OCI-LY1 (cell line): ENCODE measurements at regions not wholly inside any gene's neighbourhood (a gene's known extent, or its start where the extent isn't known, plus 50 kb on each side); places are given as distances from the start of the nearest gene placed in this dataset.

Experiments used
- H2AFZ ChIP-seq: fragments of 200-600 bp; sonication (generic), shearing (Covaris generic); 2 replicates; pipeline ENCODE4 v1.6.0; 2014; ENCODE audit warnings: antibody characterized with exemption, mild to moderate bottlenecking, low read length
- H3F3A ChIP-seq: fragments of 200-600 bp; sonication (generic), shearing (Covaris generic); 2 replicates; pipeline ENCODE4 v1.6.0; 2014; ENCODE audit warnings: mild to moderate bottlenecking, antibody characterized with exemption, low read length, moderate library complexity; ENCODE audit not compliant: insufficient read depth
- H3K27ac ChIP-seq: fragments of 200-600 bp; sonication (generic); 2 replicates; pipeline ENCODE4 v1.5.1; 2014; ENCODE audit warnings: low read length, mixed run types, mild to moderate bottlenecking, low read depth; ENCODE audit not compliant: poor library complexity, severe bottlenecking
- H3K27me3 ChIP-seq: fragments of 200-600 bp; sonication (generic); 2 replicates; pipeline ENCODE4 v1.6.0; 2014; ENCODE audit warnings: antibody characterized with exemption, mild to moderate bottlenecking, low read length, moderate library complexity; ENCODE audit not compliant: insufficient read depth
- H3K36me3 ChIP-seq: fragments of 200-600 bp; sonication (generic); 2 replicates; pipeline ENCODE4 v1.6.1; 2014; ENCODE audit warnings: mild to moderate bottlenecking, antibody characterized with exemption, low read length, moderate library complexity, mixed read lengths; ENCODE audit not compliant: insufficient read depth
- H3K4me1 ChIP-seq: fragments of 200-600 bp; sonication (generic); 2 replicates; pipeline ENCODE4 v1.5.1; 2014; ENCODE audit warnings: mild to moderate bottlenecking, low read length, moderate library complexity; ENCODE audit not compliant: insufficient read depth, severe bottlenecking
- H3K4me2 ChIP-seq: fragments of 200-600 bp; sonication (generic), shearing (Covaris generic); 2 replicates; pipeline ENCODE4 v1.6.1; 2014; ENCODE audit warnings: low read length
- H3K4me3 ChIP-seq: fragments of 200-600 bp; sonication (generic); 2 replicates; pipeline ENCODE4 v1.5.1; 2014; ENCODE audit warnings: low read length, low read depth, mild to moderate bottlenecking, mixed read lengths; ENCODE audit not compliant: poor library complexity, severe bottlenecking
- H3K79me2 ChIP-seq: fragments of 200-600 bp; shearing (Covaris generic); 2 replicates; pipeline ENCODE4 v1.6.1; 2016; ENCODE audit warnings: mixed run types, low read length, mixed read lengths; ENCODE audit not compliant: insufficient read depth
- H3K9ac ChIP-seq: fragments of 200-600 bp; sonication (generic), shearing (Covaris generic); 2 replicates; pipeline ENCODE4 v1.6.1; 2014; ENCODE audit warnings: mild to moderate bottlenecking, low read length, mixed read lengths
- H3K9me2 ChIP-seq: fragments of 200-600 bp; sonication (generic), shearing (Covaris generic); 2 replicates; pipeline ENCODE4 v1.6.1; 2014; ENCODE audit warnings: low read depth, mild to moderate bottlenecking, low read length, mixed read lengths
- H3K9me3 ChIP-seq: fragments of 200-600 bp; shearing (Covaris generic); 2 replicates; pipeline ENCODE4 v1.6.1; 2014; ENCODE audit warnings: low read length, mixed read lengths
- H4K20me1 ChIP-seq: fragments of 200-600 bp; sonication (generic), shearing (Covaris generic); 2 replicates; pipeline ENCODE4 v1.6.0; 2016; ENCODE audit warnings: mild to moderate bottlenecking, low read length; ENCODE audit not compliant: insufficient read depth
- EZH2 ChIP-seq: fragments of 200-600 bp; sonication (generic), shearing (Covaris generic); IDR thresholded peaks from 2 replicates; pipeline ENCODE4 v1.8.0; 2017; ENCODE audit warnings: borderline replicate concordance, mixed run types, mild to moderate bottlenecking, antibody characterized with exemption, low read length, moderate library complexity, mixed read lengths
- TF ChIP-seq, protein P1 (sequence below): fragments of 200-600 bp; sonication (generic), shearing (Covaris generic); IDR thresholded peaks from 2 replicates; pipeline ENCODE4 v1.5.1; 2017; ENCODE audit warnings: mild to moderate bottlenecking, antibody characterized with exemption, low read length, moderate library complexity, mixed read lengths

- H3K9ac ChIP-seq, result no peak overlapping the region
- H3F3A ChIP-seq, result no peaks in the 10 kb centered on the region
- H3K27ac ChIP-seq, result no peak overlapping the region
- no peaks in the 10 kb centered on the region for H4K20me1 ChIP-seq
- no peaks in the 10 kb centered on the region for H3K36me3 ChIP-seq
- H3K79me2 ChIP-seq, result no peaks in the 10 kb centered on the region
- H3K9me2 ChIP-seq, result no peaks in the 10 kb centered on the region
- H2AFZ ChIP-seq, result no peak overlapping the region
- no peaks in the 10 kb centered on the region for H3K27me3 ChIP-seq
- H3K9me3 ChIP-seq, result no peaks in the 10 kb centered on the region
- no peak overlapping the region for H3K4me2 ChIP-seq
- H3K4me3 ChIP-seq, result no peak overlapping the region
- TF ChIP-seq, protein P1, sequence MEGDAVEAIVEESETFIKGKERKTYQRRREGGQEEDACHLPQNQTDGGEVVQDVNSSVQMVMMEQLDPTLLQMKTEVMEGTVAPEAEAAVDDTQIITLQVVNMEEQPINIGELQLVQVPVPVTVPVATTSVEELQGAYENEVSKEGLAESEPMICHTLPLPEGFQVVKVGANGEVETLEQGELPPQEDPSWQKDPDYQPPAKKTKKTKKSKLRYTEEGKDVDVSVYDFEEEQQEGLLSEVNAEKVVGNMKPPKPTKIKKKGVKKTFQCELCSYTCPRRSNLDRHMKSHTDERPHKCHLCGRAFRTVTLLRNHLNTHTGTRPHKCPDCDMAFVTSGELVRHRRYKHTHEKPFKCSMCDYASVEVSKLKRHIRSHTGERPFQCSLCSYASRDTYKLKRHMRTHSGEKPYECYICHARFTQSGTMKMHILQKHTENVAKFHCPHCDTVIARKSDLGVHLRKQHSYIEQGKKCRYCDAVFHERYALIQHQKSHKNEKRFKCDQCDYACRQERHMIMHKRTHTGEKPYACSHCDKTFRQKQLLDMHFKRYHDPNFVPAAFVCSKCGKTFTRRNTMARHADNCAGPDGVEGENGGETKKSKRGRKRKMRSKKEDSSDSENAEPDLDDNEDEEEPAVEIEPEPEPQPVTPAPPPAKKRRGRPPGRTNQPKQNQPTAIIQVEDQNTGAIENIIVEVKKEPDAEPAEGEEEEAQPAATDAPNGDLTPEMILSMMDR, result no peak
- TF ChIP-seq EZH2, result no peak
- H3K4me1 ChIP-seq, result peaks cover under 1% of the 10 kb centered on the region
These were observed 252.6 kb downstream of the LTN1 start for GRCh38 chr21:28740125-28740524.

DNA sequence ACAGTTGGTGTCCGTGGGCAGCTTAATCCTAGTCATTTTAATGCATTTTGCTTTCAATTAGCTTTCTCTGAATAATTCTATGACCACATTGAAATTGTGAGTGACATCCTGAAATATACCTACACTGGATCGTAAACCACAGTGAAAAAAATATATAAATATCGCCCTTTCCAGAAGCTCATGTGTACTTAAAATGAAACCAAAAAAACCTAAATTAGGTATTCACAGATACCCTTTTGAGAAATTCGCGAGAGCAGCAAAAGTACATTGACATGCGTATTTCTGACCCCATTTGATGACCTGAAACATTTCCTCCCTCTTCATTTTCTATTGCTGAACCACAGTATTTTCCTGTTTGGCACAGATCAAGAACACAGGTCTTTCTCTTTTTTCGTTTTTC lies 253.8 kb downstream of the LTN1 start:
- Histone ChIP-seq H3K27ac (no peak overlapping the region), H3K36me3 (no peaks in the 10 kb centered on the region), H3K9ac (no peak overlapping the region), H3K4me2 (no peak overlapping the region), H3K79me2 (no peaks in the 10 kb centered on the region), H4K20me1 (no peaks in the 10 kb centered on the region), H3K9me2 (no peaks in the 10 kb centered on the region), H3K9me3 (no peaks in the 10 kb centered on the region), H3F3A (no peaks in the 10 kb centered on the region), H2AFZ (no peak overlapping the region), H3K4me1 (no peaks in the 10 kb centered on the region), H3K4me3 (no peak overlapping the region), H3K27me3 (no peaks in the 10 kb centered on the region)
- TF ChIP-seq, protein P1, result no peak
- TF ChIP-seq EZH2, result no peak

DNA sequence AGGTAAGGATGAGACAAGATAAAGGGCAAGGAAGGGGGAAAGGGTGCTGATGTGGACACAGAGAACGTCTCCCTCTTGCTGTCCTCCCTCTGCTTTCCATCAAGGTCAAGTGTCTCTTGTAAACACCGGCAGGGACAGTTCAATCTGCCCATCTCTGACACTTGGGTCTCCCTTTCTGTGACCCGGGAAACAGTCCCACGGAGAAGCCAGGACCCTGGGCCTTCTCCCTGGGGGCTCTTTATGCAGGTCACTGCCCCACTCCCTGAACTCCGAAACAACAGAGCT lies 254.3 kb downstream of the LTN1 start:
- Histone ChIP-seq H3K4me1 (no peaks in the 10 kb centered on the region), H3K27ac (no peak overlapping the region), H3K9me3 (no peaks in the 10 kb centered on the region), H2AFZ (no peak overlapping the region), H3K4me3 (no peak overlapping the region), H3K4me2 (no peak overlapping the region), H3K36me3 (no peaks in the 10 kb centered on the region), H3K9ac (no peak overlapping the region), H3K79me2 (no peaks in the 10 kb centered on the region), H3K27me3 (no peaks in the 10 kb centered on the region), H3F3A (no peaks in the 10 kb centered on the region), H4K20me1 (no peaks in the 10 kb centered on the region), H3K9me2 (no peaks in the 10 kb centered on the region)
- TF ChIP-seq, protein P1, result no peak
- no peak for TF ChIP-seq EZH2
